Activated naive CD4-positive, alpha-beta T cell treated with anti-CD3 and anti-CD28 coated beads, Interleukin-2, amount 50 U/mL, for 72 hours (primary cell): ENCODE measurements at regions not wholly inside any gene's neighbourhood (a gene's known extent, or its start where the extent isn't known, plus 50 kb on each side); places are given as distances from the start of the nearest gene placed in this dataset.

Source experiments
- ATAC-seq, 2 donors: fragments of 150-1000 bp; cut with Tn5 transposase; 2 replicates each; pipeline ENCODE4 v1.10.0; 2021; ENCODE audit warnings: mild to moderate bottlenecking in 2 of 2, moderate library complexity in 2 of 2
- DNase-seq, 2 donors: peaks; one replicate each; pipeline ENCODE4 v3.0.0; 2021 to 2022; ENCODE audit warnings: low spot score in 2 of 2
- H3K27ac Mint-ChIP-seq, 2 donors: one replicate each; pipeline ENCODE4 v1.8.0; 2022; ENCODE audit warnings: mild to moderate bottlenecking in 2 of 2, mixed read lengths in 2 of 2
- H3K36me3 Mint-ChIP-seq, 2 donors: one replicate each; pipeline ENCODE4 v1.8.0; 2022; ENCODE audit warnings: mixed read lengths in 2 of 2
- H3K9me3 Mint-ChIP-seq, 2 donors: one replicate each; pipeline ENCODE4 v1.8.0; 2022; ENCODE audit warnings: mixed read lengths in 2 of 2

- ATAC-seq (no peak), DNase-seq (no peak)
- peaks cover 4 to 5% of the 10 kb centered on the region in 2 donors for H3K9me3 Mint-ChIP-seq
- no peak overlapping the region for H3K27ac Mint-ChIP-seq
- H3K36me3 Mint-ChIP-seq, result peaks cover 0 to 4% of the 10 kb centered on the region in 2 donors
Measured at GRCh38 chr15:87403973-87404372, 852.6 kb downstream of the NTRK3 start.

GRCh38 chr15:87401973-87402372, 854.6 kb downstream of the NTRK3 start:
- DNase-seq, result no peak
- no peak for ATAC-seq
- Mint-ChIP-seq H3K27ac (no peak overlapping the region), H3K9me3 (peaks cover 4 to 5% of the 10 kb centered on the region in 2 donors), H3K36me3 (peaks cover 0 to 4% of the 10 kb centered on the region in 2 donors)

GRCh38 chr15:87394676-87395075, 861.9 kb downstream of the NTRK3 start:
- no peak for ATAC-seq
- no peak for DNase-seq
- peaks cover 0 to 5% of the 10 kb centered on the region in 2 donors for H3K36me3 Mint-ChIP-seq
- H3K27ac Mint-ChIP-seq, result no peak overlapping the region
- H3K9me3 Mint-ChIP-seq, result peaks cover 0 to 7% of the 10 kb centered on the region in 2 donors

- DNase-seq (no peak), ATAC-seq (no peak)
- Mint-ChIP-seq H3K9me3 (peaks cover 0 to 6% of the 10 kb centered on the region in 2 donors), H3K36me3 (no peaks in the 10 kb centered on the region), H3K27ac (no peak overlapping the region)
Measured at GRCh38 chr15:87387766-87388165, 868.8 kb downstream of the NTRK3 start.

GRCh38 chr15:87374339-87374738, 882.2 kb downstream of the NTRK3 start:
- H3K9me3 Mint-ChIP-seq, result peaks cover 11 to 15% of the 10 kb centered on the region in 2 donors
- ATAC-seq (no peak), DNase-seq (no peak)
- peaks cover 9 to 27% of the 10 kb centered on the region in 2 donors for H3K36me3 Mint-ChIP-seq
- H3K27ac Mint-ChIP-seq, result no peak overlapping the region

GRCh38 chr15:87369269-87369668, 887.3 kb downstream of the NTRK3 start:
- peaks cover 9 to 11% of the 10 kb centered on the region in 2 donors for H3K36me3 Mint-ChIP-seq
- no peak for DNase-seq
- H3K9me3 Mint-ChIP-seq, result peaks cover 5 to 7% of the 10 kb centered on the region in 2 donors
- ATAC-seq, result no peak
- no peak overlapping the region for H3K27ac Mint-ChIP-seq

- no peak for DNase-seq
- Mint-ChIP-seq H3K36me3 (peaks cover 2 to 7% of the 10 kb centered on the region in 2 donors), H3K27ac (no peak overlapping the region), H3K9me3 (peaks cover 5 to 7% of the 10 kb centered on the region in 2 donors)
- ATAC-seq, result no peak
Measured at GRCh38 chr15:87368511-87368910, 888.0 kb downstream of the NTRK3 start.

- no peak overlapping the region for H3K27ac Mint-ChIP-seq
- DNase-seq, result no peak
- ATAC-seq, result no peak
- H3K36me3 Mint-ChIP-seq, result no peaks in the 10 kb centered on the region
- peaks cover 4% of the 10 kb centered on the region in 2 donors for H3K9me3 Mint-ChIP-seq
Measured at GRCh38 chr15:87365186-87365585, 891.4 kb downstream of the NTRK3 start.

GRCh38 chr15:87362531-87362930, 894.0 kb downstream of the NTRK3 start:
- DNase-seq, result no peak
- no peaks in the 10 kb centered on the region for H3K36me3 Mint-ChIP-seq
- ATAC-seq, result no peak
- no peak overlapping the region for H3K27ac Mint-ChIP-seq
- peaks cover 0 to 3% of the 10 kb centered on the region in 2 donors for H3K9me3 Mint-ChIP-seq

GRCh38 chr15:87357637-87358313, 898.8 kb downstream of the NTRK3 start:
- DNase-seq (no peak), ATAC-seq (no peak)
- H3K36me3 Mint-ChIP-seq, result no peaks in the 10 kb centered on the region
- H3K27ac Mint-ChIP-seq, result no peak overlapping the region
- no peaks in the 10 kb centered on the region for H3K9me3 Mint-ChIP-seq

- ATAC-seq (no peak), DNase-seq (no peak)
- Mint-ChIP-seq H3K36me3 (no peaks in the 10 kb centered on the region), H3K9me3 (no peaks in the 10 kb centered on the region), H3K27ac (no peak overlapping the region)
Measured at GRCh38 chr15:87355946-87356345, 900.6 kb downstream of the NTRK3 start.

- DNase-seq, result no peak
- H3K27ac Mint-ChIP-seq, result no peak overlapping the region
- ATAC-seq, result no peak
Measured at GRCh38 chr15:87354661-87355410, 901.7 kb downstream of the NTRK3 start.

GRCh38 chr15:87349181-87349580, 907.4 kb downstream of the NTRK3 start:
- Mint-ChIP-seq H3K9me3 (peaks cover 0 to 4% of the 10 kb centered on the region in 2 donors), H3K27ac (no peak overlapping the region), H3K36me3 (no peaks in the 10 kb centered on the region)
- DNase-seq (no peak), ATAC-seq (no peak)

More at GRCh38 chr15:87354661-87355410, 901.7 kb downstream of the NTRK3 start:
- Mint-ChIP-seq H3K9me3 (no peaks in the 10 kb centered on the region), H3K36me3 (no peaks in the 10 kb centered on the region)

GRCh38 chr15:87348746-87349145, 907.8 kb downstream of the NTRK3 start:
- ATAC-seq, result no peak

GRCh38 chr15:87347806-87348515, 908.6 kb downstream of the NTRK3 start:
- H3K9me3 Mint-ChIP-seq, result peaks cover 0 to 4% of the 10 kb centered on the region in 2 donors
- ATAC-seq (no peak), DNase-seq (no peak)
- no peak overlapping the region for H3K27ac Mint-ChIP-seq
- no peaks in the 10 kb centered on the region for H3K36me3 Mint-ChIP-seq

More at GRCh38 chr15:87348746-87349145, 907.8 kb downstream of the NTRK3 start:
- peaks cover 0 to 4% of the 10 kb centered on the region in 2 donors for H3K9me3 Mint-ChIP-seq
- H3K27ac Mint-ChIP-seq, result no peak overlapping the region
- no peaks in the 10 kb centered on the region for H3K36me3 Mint-ChIP-seq
- DNase-seq, result no peak

GRCh38 chr15:87345961-87346360, 910.6 kb downstream of the NTRK3 start:
- Mint-ChIP-seq H3K36me3 (no peaks in the 10 kb centered on the region), H3K27ac (no peak overlapping the region), H3K9me3 (peaks cover 0 to 4% of the 10 kb centered on the region in 2 donors)
- DNase-seq, result no peak
- no peak for ATAC-seq

GRCh38 chr15:87343966-87344365, 912.6 kb downstream of the NTRK3 start:
- Mint-ChIP-seq H3K9me3 (peaks cover 0 to 4% of the 10 kb centered on the region in 2 donors), H3K36me3 (no peaks in the 10 kb centered on the region), H3K27ac (no peak overlapping the region)
- ATAC-seq (no peak), DNase-seq (no peak)
